Fibroblast of skin of left quadriceps (primary cell): ENCODE measurements at regions not wholly inside any gene's neighbourhood (a gene's known extent, or its start where the extent isn't known, plus 50 kb on each side); places are given as distances from the start of the nearest gene placed in this dataset.

Experiments
- DNase-seq, 2 experiments: peaks; one replicate each; pipeline ENCODE4 v3.0.0-alpha.2; 2013; ENCODE audit warnings: low read depth in 2 of 2

- DNase-seq, result no peak
Measured at GRCh38 chr20:46811224-46812084, 83.2 kb upstream of the EYA2 start.

- peak; percentile 21 to 29 for DNase-seq
Measured at GRCh38 chr20:46814366-46815232, 80.0 kb upstream of the EYA2 start.

GRCh38 chr20:46816097-46816496 lies 78.5 kb upstream of the EYA2 start:
- DNase-seq, result no peak

- DNase-seq, result no peak
Measured at GRCh38 chr20:46816886-46817638, 77.6 kb upstream of the EYA2 start.

- no peak for DNase-seq
Measured at GRCh38 chr20:46820682-46821081, 74.0 kb upstream of the EYA2 start.

- DNase-seq, result no peak
Measured at GRCh38 chr20:46823271-46823751, 71.3 kb upstream of the EYA2 start.

- no peak for DNase-seq
Measured at GRCh38 chr20:46823753-46824152, 70.9 kb upstream of the EYA2 start.

- DNase-seq, result peak; percentile 38 to 39
Measured at GRCh38 chr20:46826343-46826984, 68.2 kb upstream of the EYA2 start.

- no peak for DNase-seq
Measured at GRCh38 chr20:46827718-46828458, 66.8 kb upstream of the EYA2 start.

- peak; percentile 79 to 82 for DNase-seq
Measured at GRCh38 chr20:46828471-46828870, 66.2 kb upstream of the EYA2 start.

GRCh38 chr20:46830886-46831632 lies 63.6 kb upstream of the EYA2 start:
- no peak for DNase-seq

GRCh38 chr20:46831633-46832011 lies 63.0 kb upstream of the EYA2 start:
- DNase-seq, result no peak

GRCh38 chr20:46832555-46832954 lies 62.1 kb upstream of the EYA2 start:
- DNase-seq, result no peak

GRCh38 chr20:46833360-46833759 lies 61.3 kb upstream of the EYA2 start:
- no peak for DNase-seq

- no peak for DNase-seq
Measured at GRCh38 chr20:46835418-46835817, 59.2 kb upstream of the EYA2 start.

- DNase-seq, result no peak
Measured at GRCh38 chr20:46837083-46837482, 57.6 kb upstream of the EYA2 start.

GRCh38 chr20:46838011-46838410 lies 56.6 kb upstream of the EYA2 start:
- DNase-seq, result no peak

GRCh38 chr20:46840054-46840729 lies 54.5 kb upstream of the EYA2 start:
- DNase-seq, result no peak
